GM19035 (cell line): ENCODE measurements at regions not wholly inside any gene's neighbourhood (a gene's known extent, or its start where the extent isn't known, plus 50 kb on each side); places are given as distances from the start of the nearest gene placed in this dataset.
A peak's percentile ranks its signal among the peaks of the same experiment; 100 is the strongest.

Source experiments
- ATAC-seq: cut with Tn5 transposase; IDR thresholded peaks from one replicate; pipeline ENCODE4 v1.9.1; 2021; ENCODE audit not compliant: unreplicated experiment

GRCh38 chr6:100144991-100145390 is 151.0 kb upstream of the MCHR2 start:
- no peak for ATAC-seq

GRCh38 chr6:100138346-100139022 is 144.5 kb upstream of the MCHR2 start:
- no peak for ATAC-seq

- ATAC-seq: no peak
Observed at GRCh38 chr6:100137759-100138158, 143.7 kb upstream of the MCHR2 start.

- no peak for ATAC-seq
Observed at GRCh38 chr6:100136590-100136989, 142.6 kb upstream of the MCHR2 start.

- no peak for ATAC-seq
Observed at GRCh38 chr6:100135977-100136376, 142.0 kb upstream of the MCHR2 start.

GRCh38 chr6:100134703-100135102 is 140.7 kb upstream of the MCHR2 start:
- no peak for ATAC-seq

GRCh38 chr6:100134297-100134696 is 140.3 kb upstream of the MCHR2 start:
- no peak for ATAC-seq

- ATAC-seq: no peak
Observed at GRCh38 chr6:100132005-100132404, 138.0 kb upstream of the MCHR2 start.

- ATAC-seq: no peak
Observed at GRCh38 chr6:100130630-100131029, 136.6 kb upstream of the MCHR2 start.

- ATAC-seq: peak; percentile 82
Observed at GRCh38 chr6:100126790-100127484, 132.9 kb upstream of the MCHR2 start.

- ATAC-seq: no peak
Observed at GRCh38 chr6:100121854-100122609, 128.0 kb upstream of the MCHR2 start.

- no peak for ATAC-seq
Observed at GRCh38 chr6:100119261-100119660, 125.2 kb upstream of the MCHR2 start.

- ATAC-seq: no peak
Observed at GRCh38 chr6:100118301-100118700, 124.3 kb upstream of the MCHR2 start.

- ATAC-seq: no peak
Observed at GRCh38 chr6:100117680-100118079, 123.7 kb upstream of the MCHR2 start.

GRCh38 chr6:100116411-100117194 is 122.6 kb upstream of the MCHR2 start:
- ATAC-seq: peak; percentile 70

GRCh38 chr6:100115407-100116101 is 121.5 kb upstream of the MCHR2 start:
- ATAC-seq: no peak

- no peak for ATAC-seq
Observed at GRCh38 chr6:100112855-100113508, 119.0 kb upstream of the MCHR2 start.

- ATAC-seq: no peak
Observed at GRCh38 chr6:100105919-100106529, 112.0 kb upstream of the MCHR2 start.

- no peak for ATAC-seq
Observed at GRCh38 chr6:100105138-100105537, 111.1 kb upstream of the MCHR2 start.

GRCh38 chr6:100103931-100104330 is 109.9 kb upstream of the MCHR2 start:
- no peak for ATAC-seq
